GM03348 (cell line): ENCODE measurements at regions not wholly inside any gene's neighbourhood (a gene's known extent, or its start where the extent isn't known, plus 50 kb on each side); places are given as distances from the start of the nearest gene placed in this dataset.

ENCODE experiments used
- DNase-seq: peaks from one replicate; pipeline ENCODE4 v3.0.0; 2012; ENCODE audit warnings: low spot score

GRCh38 chr14:73800970-73801515 lies 50.6 kb upstream of the PTGR2 start:
- DNase-seq: no peak

- no peak for DNase-seq
Observed at GRCh38 chr14:73797543-73798265, 53.9 kb upstream of the PTGR2 start.

- DNase-seq: no peak
Observed at GRCh38 chr14:73796893-73797542, 54.6 kb upstream of the PTGR2 start.

- no peak for DNase-seq
Observed at GRCh38 chr14:73796415-73796814, 55.2 kb upstream of the PTGR2 start.

GRCh38 chr14:73795974-73796373 lies 55.7 kb upstream of the PTGR2 start:
- peak; percentile 62 for DNase-seq

GRCh38 chr14:73795466-73795865 lies 56.2 kb upstream of the PTGR2 start:
- no peak for DNase-seq

GRCh38 chr14:73794146-73794545 lies 57.5 kb upstream of the PTGR2 start:
- no peak for DNase-seq

DNA sequence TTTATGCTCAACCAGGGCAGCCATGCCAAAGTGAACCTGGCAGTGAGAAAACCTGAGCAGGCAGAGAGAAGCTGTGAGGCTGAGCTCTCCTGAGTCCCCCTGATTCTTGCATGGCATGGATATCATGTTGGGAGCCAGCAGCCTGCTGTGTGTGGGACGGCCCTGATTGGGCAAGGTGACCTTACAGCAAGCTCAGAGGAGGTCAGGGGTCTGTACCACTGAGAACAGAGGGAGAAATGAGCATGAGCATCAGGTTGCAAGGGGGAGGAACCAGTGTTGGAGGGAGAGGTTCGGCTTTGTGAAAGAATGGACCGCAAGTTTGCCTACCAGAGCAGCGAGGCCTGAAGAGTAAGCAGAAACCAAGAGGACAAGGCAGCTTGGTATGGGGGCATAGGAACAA lies 59.1 kb upstream of the PTGR2 start:
- no peak for DNase-seq

- peak; percentile 87 for DNase-seq
Observed at GRCh38 chr14:73789989-73790581, 61.5 kb upstream of the PTGR2 start.

DNA sequence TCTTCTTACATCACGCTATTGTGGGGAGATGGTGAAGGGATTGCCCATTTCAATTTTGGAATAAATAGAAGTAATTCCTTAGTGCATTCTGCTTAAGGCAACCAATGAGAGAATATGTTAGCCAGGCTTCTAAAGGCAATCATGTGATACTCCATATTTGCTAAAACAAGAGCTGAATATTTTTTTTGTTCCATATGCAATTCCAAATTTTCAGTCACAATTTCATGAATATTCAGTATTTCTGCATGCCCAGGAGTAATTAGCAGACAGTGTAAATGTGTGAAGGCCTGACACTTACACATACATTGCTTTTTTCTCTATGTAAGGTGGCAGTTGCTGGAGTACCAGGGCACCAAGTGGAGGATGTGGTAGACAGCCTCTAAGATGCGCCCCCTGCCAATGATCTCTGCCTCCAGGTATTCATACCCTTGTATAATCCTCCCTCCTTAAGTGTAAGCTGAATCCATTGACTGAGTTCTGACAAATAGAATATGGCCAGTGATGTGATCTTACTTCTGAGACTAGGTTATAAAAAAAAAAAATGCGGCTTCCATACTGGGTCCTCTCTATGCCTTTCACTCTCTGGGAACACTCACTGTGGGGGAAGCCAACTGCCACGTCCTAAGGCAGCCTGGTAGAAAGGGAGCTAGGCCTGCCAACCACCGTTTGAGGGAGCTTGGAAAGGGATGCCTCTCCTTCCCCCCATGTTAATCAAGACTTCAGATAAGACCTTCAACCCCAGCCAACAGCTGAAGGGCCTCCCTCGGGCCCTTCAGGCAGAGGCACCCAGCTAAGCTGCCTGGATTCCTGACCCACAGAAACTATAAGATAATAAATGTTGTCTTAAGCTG lies 62.7 kb upstream of the PTGR2 start:
- DNase-seq: no peak

- DNase-seq: no peak
Observed at GRCh38 chr14:73788317-73788598, 63.4 kb upstream of the PTGR2 start.

- DNase-seq: no peak
Observed at GRCh38 chr14:73787486-73788316, 63.9 kb upstream of the PTGR2 start.

- DNase-seq: peak; percentile 68
Observed at GRCh38 chr14:73786636-73787485, 64.8 kb upstream of the PTGR2 start.

DNA sequence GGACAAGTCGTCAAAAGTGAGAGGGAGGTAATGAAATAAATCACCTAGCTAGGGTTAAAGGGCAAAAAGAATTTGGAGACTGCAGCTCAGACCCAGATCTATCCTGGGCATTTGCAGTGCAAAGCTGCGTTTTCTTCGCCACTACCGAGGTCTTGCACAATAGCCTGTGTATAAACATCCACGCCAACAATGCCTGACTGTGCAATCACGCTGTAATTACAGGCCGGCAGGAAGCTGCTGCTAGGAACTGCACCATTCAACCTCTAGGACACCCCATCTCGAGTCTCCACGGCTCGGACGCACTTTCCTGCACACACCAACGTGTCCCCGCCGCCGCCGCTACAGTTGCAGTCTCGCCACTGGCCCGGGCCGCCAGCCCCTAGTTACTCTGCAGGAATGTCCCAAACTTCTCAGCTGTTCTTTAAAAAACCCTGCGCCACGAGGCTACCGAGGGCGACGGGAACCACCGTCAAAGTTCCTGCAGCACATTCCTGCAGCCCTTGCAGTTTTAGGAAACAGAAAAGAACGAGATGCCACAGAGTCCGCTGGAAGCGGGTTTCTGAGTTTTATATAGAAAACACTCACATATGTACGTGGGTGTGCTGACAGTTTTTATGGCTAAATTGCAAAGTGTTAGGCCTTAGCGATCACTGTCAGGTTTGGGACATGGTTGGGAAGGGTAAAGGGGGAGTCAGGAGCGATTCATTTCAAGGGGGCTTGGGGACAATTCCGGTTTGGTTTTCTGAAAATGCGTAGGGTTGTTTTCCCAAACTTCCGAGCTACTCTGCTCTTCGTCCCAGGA lies 65.6 kb upstream of the PTGR2 start:
- DNase-seq: peak; percentile 84

- peak; percentile 59 for DNase-seq
Observed at GRCh38 chr14:73785336-73785833, 66.2 kb upstream of the PTGR2 start.

GRCh38 chr14:73784988-73785313 lies 66.7 kb upstream of the PTGR2 start:
- no peak for DNase-seq

- DNase-seq: peak; percentile 68
Observed at GRCh38 chr14:73784181-73784987, 67.2 kb upstream of the PTGR2 start.

DNA sequence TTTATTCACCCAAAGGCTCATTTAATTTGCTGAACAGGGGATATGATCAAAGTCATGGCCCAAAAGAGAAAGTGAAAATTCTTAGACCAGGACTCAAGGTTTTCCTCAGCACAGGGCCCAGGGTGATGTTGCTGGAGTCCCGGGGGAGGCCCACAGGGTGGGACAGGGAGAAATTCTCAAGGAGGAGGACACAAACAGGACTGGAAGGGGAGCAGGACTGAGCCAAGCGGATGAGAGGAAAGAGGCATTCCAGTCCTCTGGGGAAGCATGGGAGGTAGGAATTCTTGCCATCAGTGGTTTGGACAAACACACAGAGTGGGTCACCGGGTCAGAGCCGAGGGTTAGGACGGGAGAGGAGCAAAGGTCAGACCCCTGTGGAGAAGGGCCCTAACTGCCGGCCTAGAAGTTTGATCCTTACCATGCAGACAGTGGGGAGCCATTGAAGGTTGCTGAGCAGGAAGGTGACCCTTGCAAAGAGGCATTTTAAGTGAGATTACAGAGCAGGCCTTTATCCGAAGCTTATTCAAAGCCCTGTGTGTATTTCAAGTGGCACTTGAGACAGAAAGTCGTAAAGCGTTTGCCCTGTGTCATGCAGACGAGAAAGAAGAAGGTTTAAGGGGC lies 68.4 kb upstream of the PTGR2 start:
- no peak for DNase-seq
